GM06990 (cell line): ENCODE measurements at regions not wholly inside any gene's neighbourhood (a gene's known extent, or its start where the extent isn't known, plus 50 kb on each side); places are given as distances from the start of the nearest gene placed in this dataset.
"Not testable (repeated sequence)": the region's sequence is repeated elsewhere in the genome, so short reads cannot be mapped to it uniquely, and the experiment has no call there.

Source experiments
- DNase-seq: peaks from one replicate; pipeline ENCODE4 v3.0.0-alpha.2; 2011; ENCODE audit not compliant: insufficient read length; ENCODE audit errors: extremely low read depth
- H3K27me3 ChIP-seq: replicated peaks from 2 replicates; pipeline ENCODE4 v1.6.0; 2011; ENCODE audit warnings: low read length; ENCODE audit not compliant: control insufficient read depth, insufficient read depth
- H3K36me3 ChIP-seq: 2 replicates; pipeline ENCODE4 v1.5.1; 2011; ENCODE audit warnings: low read length; ENCODE audit not compliant: control insufficient read depth, insufficient read depth
- H3K4me3 ChIP-seq: replicated peaks from 2 replicates; pipeline ENCODE4 v1.5.1; 2011; ENCODE audit warnings: low read depth, mild to moderate bottlenecking, control low read depth, low read length
- CTCF ChIP-seq: IDR thresholded peaks from 2 replicates; pipeline ENCODE4 v1.5.1; 2011; ENCODE audit warnings: low read length, control low read depth, mild to moderate bottlenecking, inconsistent platforms; ENCODE audit not compliant: insufficient read depth, poor library complexity, severe bottlenecking

DNA sequence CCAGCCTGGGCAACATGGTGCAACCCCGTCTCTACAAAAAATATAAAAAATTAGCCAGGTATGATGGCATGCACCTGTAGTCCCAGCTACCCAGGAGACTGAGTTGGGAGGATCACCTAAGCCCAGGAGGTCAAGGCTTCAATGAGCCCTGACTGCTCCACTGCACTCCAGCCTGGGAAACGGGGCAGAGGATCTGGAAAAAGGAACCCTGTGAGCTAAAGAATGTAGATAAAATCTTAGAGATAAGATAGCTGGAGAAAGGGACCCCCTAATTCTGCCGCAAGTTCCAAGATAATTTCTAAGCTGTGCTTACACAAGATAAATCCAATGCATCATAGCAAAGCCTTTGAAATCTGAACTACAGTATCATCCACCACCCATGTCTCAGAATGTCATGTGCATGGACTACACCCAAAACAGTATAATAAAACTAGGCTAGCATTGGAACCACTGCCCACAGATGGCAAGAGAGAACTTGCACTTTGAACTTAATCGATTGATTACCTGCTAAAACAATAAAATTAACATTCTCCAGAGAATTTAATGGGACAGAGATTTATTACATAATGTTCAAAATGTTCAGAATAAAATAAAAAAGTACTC is 99.9 kb downstream of the TRIM42 start:
- DNase-seq: no peak
- Histone ChIP-seq H3K4me3 (no peak overlapping the region), H3K36me3 (no peaks in the 10 kb centered on the region), H3K27me3 (no peaks in the 10 kb centered on the region)
- no peak for TF ChIP-seq CTCF

GRCh38 chr3:140791368-140791767 is 113.5 kb downstream of the TRIM42 start:
- DNase-seq: no peak
- Histone ChIP-seq H3K27me3 (no peaks in the 10 kb centered on the region), H3K4me3 (no peak overlapping the region), H3K36me3 (no peaks in the 10 kb centered on the region)
- TF ChIP-seq CTCF: no peak

DNA sequence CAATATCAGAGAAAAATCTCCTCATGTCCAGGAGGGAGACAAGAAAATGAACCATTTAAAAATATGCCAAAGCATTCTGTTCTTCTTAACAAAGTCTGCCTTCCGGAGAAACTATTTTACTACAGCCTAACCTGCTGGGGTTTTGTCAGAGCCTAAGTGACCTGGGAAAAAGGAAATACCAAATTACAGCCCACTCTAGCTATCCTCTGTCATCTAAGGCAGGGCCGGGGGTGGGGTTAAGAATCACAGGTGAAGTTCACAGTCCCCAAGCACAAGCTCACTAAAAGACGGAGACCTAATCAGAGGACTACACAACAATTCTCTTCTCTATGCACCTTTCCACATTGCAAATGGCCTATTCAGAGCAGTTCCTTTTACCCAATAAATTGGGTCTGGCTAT is 116.6 kb downstream of the TRIM42 start:
- Histone ChIP-seq H3K4me3 (no peak overlapping the region), H3K36me3 (no peaks in the 10 kb centered on the region), H3K27me3 (no peaks in the 10 kb centered on the region)
- no peak for DNase-seq
- TF ChIP-seq CTCF: no peak

GRCh38 chr3:140802898-140803297 is 125.0 kb downstream of the TRIM42 start:
- H3K27me3 ChIP-seq, H3K4me3 ChIP-seq, DNase-seq: not testable (repeated sequence)

DNA sequence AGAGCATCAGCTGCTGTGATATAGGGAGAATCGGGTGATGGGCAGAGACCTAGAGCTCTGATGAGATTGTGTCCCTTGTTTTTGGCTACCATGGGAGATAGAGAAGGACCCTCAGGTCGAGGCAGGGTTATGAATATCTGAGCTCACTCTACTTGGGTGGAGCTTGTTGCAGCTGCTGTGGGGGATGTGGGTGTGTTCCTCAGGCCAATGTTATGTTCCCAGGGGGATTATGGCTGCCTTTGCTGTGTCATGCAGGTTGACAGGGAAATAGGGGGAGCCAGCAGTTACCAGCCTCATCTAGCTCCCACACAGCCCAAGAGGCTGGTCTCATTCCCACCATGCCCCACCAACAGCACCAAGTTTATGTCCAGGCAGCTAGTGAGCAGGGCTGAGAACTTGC is 131.5 kb downstream of the TRIM42 start:
- Histone ChIP-seq H3K4me3 (no peak overlapping the region), H3K36me3 (no peaks in the 10 kb centered on the region), H3K27me3 (no peaks in the 10 kb centered on the region)
- no peak for TF ChIP-seq CTCF
- DNase-seq: no peak

More at GRCh38 chr3:140802898-140803297, 125.0 kb downstream of the TRIM42 start:
- not testable (repeated sequence) for H3K36me3 ChIP-seq

DNA sequence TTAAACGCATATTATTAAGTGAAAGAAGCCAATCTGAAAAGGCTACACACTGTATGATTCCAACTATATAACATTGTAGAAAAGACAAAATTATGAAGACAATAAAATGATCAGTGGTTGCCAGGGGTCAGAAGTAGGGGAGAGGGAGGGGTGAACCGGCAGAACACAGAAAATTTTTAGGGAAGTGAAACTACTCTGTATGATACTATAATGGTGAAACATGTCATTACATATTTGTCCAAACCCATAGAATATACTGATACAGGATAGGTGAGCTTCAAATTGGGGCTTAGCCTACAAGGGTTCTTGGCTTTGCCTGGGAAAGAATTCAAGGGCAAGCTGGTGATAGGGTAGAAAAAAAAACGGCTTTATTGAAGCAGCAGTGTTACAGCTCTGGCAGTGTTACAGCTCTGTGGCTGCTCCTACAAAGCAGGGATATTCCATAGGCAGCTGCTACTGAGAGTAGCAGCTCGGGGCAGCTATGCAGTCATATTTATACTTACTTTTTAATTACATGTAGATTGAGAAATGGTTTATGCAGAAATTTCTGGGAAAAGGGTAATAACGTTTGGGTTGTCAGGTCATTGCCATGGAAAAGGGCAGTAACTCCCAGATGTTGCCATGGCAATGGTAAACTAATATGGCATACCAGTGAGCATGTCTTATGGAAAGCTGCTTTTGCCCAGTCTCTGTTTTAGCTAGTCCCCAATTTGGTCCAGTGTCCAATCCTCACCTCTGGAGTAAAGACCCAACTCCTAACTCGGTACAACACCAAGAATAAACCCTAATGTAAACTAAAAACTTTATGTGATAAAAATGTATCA is 125.1 kb upstream of the SLC25A36 start:
- TF ChIP-seq CTCF: no peak
- Histone ChIP-seq H3K27me3 (no peaks in the 10 kb centered on the region), H3K36me3 (no peaks in the 10 kb centered on the region), H3K4me3 (no peak overlapping the region)
- peak; percentile 17 for DNase-seq
